Peyer's patch (tissue), 4 donors: ENCODE measurements at regions not wholly inside any gene's neighbourhood (a gene's known extent, or its start where the extent isn't known, plus 50 kb on each side); places are given as distances from the start of the nearest gene placed in this dataset.

Experiments
- DNase-seq, 3 donors: peaks; one replicate each; pipeline ENCODE4 v3.0.0-alpha.2; 2017 to 2019
- H3K27ac ChIP-seq, 4 donors: fragments of 200-600 bp; sonication (generic); one replicate each; pipeline ENCODE4 v1.5.1; 2016 to 2019
- H3K27me3 ChIP-seq, 2 donors: fragments of 200-600 bp; sonication (generic); one replicate each; pipeline ENCODE4 v1.5.1; 2019
- H3K36me3 ChIP-seq, 3 donors: fragments of 200-600 bp; sonication (generic); one replicate each; pipeline ENCODE4 v1.5.1; 2016 to 2019
- H3K4me1 ChIP-seq, 4 donors: fragments of 200-600 bp; sonication (generic); one replicate each; pipeline ENCODE4 v1.5.1; 2016 to 2019
- H3K4me3 ChIP-seq, 4 donors: fragments of 200-600 bp; sonication (generic); 1 replicate in 3 of 4; 2 replicates in 1 of 4; pipeline ENCODE4 v1.5.1; 2016 to 2019; ENCODE audit warnings: mild to moderate bottlenecking in 1 of 4
- H3K9me3 ChIP-seq, 4 donors: fragments of 200-600 bp; sonication (generic); one replicate each; pipeline ENCODE4 v1.5.1; 2016 to 2019; ENCODE audit warnings: mild to moderate bottlenecking in 1 of 4
- CTCF ChIP-seq, 6 experiments: fragments of 450-650 bp in 4 of 6; fragments of 200-600 bp in 2 of 6; sonication (generic) in 1 of 6; IDR thresholded peaks; one replicate each; pipeline ENCODE4 v1.5.1; 2017 to 2019; ENCODE audit warnings: antibody characterized with exemption in 6 of 6, mild to moderate bottlenecking in 3 of 6, moderate library complexity in 1 of 6
- POLR2A ChIP-seq, 2 donors: fragments of 450-650 bp; IDR thresholded peaks; one replicate each; pipeline ENCODE4 v1.5.1; 2017; ENCODE audit warnings: antibody characterized with exemption in 2 of 2, mild to moderate bottlenecking in 2 of 2, moderate library complexity in 2 of 2

GRCh38 chr14:98122527-98122926, 1149.5 kb downstream of the BCL11B start:
- Histone ChIP-seq H3K27ac (no peak overlapping the region), H3K36me3 (no peaks in the 10 kb centered on the region), H3K9me3 (no peaks in the 10 kb centered on the region), H3K4me1 (no peaks in the 10 kb centered on the region), H3K4me3 (no peak overlapping the region), H3K27me3 (no peaks in the 10 kb centered on the region)
- TF ChIP-seq POLR2A (IDR thresholded peaks at IDR 0.05) (no peak), CTCF (IDR thresholded peaks at IDR 0.05) (no peak)
- DNase-seq: no peak

GRCh38 chr14:98130691-98131090, 1141.3 kb downstream of the BCL11B start:
- Histone ChIP-seq H3K36me3 (no peaks in the 10 kb centered on the region), H3K4me3 (no peak overlapping the region), H3K27ac (no peak overlapping the region), H3K27me3 (no peaks in the 10 kb centered on the region), H3K9me3 (no peaks in the 10 kb centered on the region), H3K4me1 (no peaks in the 10 kb centered on the region)
- TF ChIP-seq CTCF (IDR thresholded peaks at IDR 0.05) (no peak), POLR2A (IDR thresholded peaks at IDR 0.05) (no peak)
- no peak for DNase-seq

GRCh38 chr14:98131406-98131805, 1140.6 kb downstream of the BCL11B start:
- DNase-seq: no peak
- no peaks in the 10 kb centered on the region for H3K4me1 ChIP-seq
- no peak overlapping the region for H3K4me3 ChIP-seq
- TF ChIP-seq POLR2A (IDR thresholded peaks at IDR 0.05) (no peak), CTCF (IDR thresholded peaks at IDR 0.05) (no peak)
- H3K36me3 ChIP-seq: no peaks in the 10 kb centered on the region
- no peak overlapping the region for H3K27ac ChIP-seq
- no peaks in the 10 kb centered on the region for H3K9me3 ChIP-seq
- H3K27me3 ChIP-seq: no peaks in the 10 kb centered on the region

- Histone ChIP-seq H3K4me3 (no peak overlapping the region), H3K36me3 (no peaks in the 10 kb centered on the region), H3K27me3 (no peaks in the 10 kb centered on the region), H3K9me3 (no peaks in the 10 kb centered on the region), H3K4me1 (no peaks in the 10 kb centered on the region), H3K27ac (no peak overlapping the region)
- TF ChIP-seq POLR2A (IDR thresholded peaks at IDR 0.05): no peak
- no peak for TF ChIP-seq CTCF (IDR thresholded peaks at IDR 0.05)
- DNase-seq: no peak
Observed at GRCh38 chr14:98133806-98134205, 1138.2 kb downstream of the BCL11B start.

GRCh38 chr14:98136012-98136789, 1135.8 kb downstream of the BCL11B start:
- DNase-seq: no peak
- Histone ChIP-seq H3K27me3 (no peaks in the 10 kb centered on the region), H3K36me3 (no peaks in the 10 kb centered on the region), H3K4me1 (no peaks in the 10 kb centered on the region), H3K27ac (no peak overlapping the region), H3K9me3 (no peaks in the 10 kb centered on the region), H3K4me3 (no peak overlapping the region)
- TF ChIP-seq CTCF (IDR thresholded peaks at IDR 0.05) (no peak), POLR2A (IDR thresholded peaks at IDR 0.05) (no peak)
